ENCODE measurements at regions not wholly inside any gene's neighbourhood (a gene's known extent, or its start where the extent isn't known, plus 50 kb on each side); places are given as distances from the start of the nearest gene placed in this dataset.

- no peak for TF ChIP-seq CTCF (IDR thresholded peaks at IDR 0.05)
These were observed 366.7 kb downstream of the BTG1 start for GRCh38 chr12:91778938-91779400.

GRCh38 chr12:91778091-91778832 is 367.4 kb downstream of the BTG1 start:
- no peak for TF ChIP-seq CTCF (IDR thresholded peaks at IDR 0.05)

- TF ChIP-seq CTCF (IDR thresholded peaks at IDR 0.05) = no peak
These were observed 368.2 kb downstream of the BTG1 start for GRCh38 chr12:91777268-91777992.

- TF ChIP-seq CTCF (IDR thresholded peaks at IDR 0.05) = no peak
These were observed 371.2 kb downstream of the BTG1 start for GRCh38 chr12:91774434-91774921.

GRCh38 chr12:91773749-91774429 is 371.8 kb downstream of the BTG1 start:
- TF ChIP-seq CTCF (IDR thresholded peaks at IDR 0.05) = no peak

- no peak for TF ChIP-seq CTCF (IDR thresholded peaks at IDR 0.05)
These were observed 373.2 kb downstream of the BTG1 start for GRCh38 chr12:91772411-91772810.

GRCh38 chr12:91769736-91770135 is 375.9 kb downstream of the BTG1 start:
- TF ChIP-seq CTCF (IDR thresholded peaks at IDR 0.05) = no peak
